HG02852 (cell line): ENCODE measurements at regions not wholly inside any gene's neighbourhood (a gene's known extent, or its start where the extent isn't known, plus 50 kb on each side); places are given as distances from the start of the nearest gene placed in this dataset.

Source experiments
- ATAC-seq: cut with Tn5 transposase; IDR thresholded peaks from one replicate; pipeline ENCODE4 v1.9.1; 2021; ENCODE audit warnings: mild to moderate bottlenecking, moderate library complexity; ENCODE audit not compliant: unreplicated experiment

- no peak for ATAC-seq
Observed at GRCh38 chr19:31594701-31595100, 245.5 kb upstream of the TSHZ3 start.

GRCh38 chr19:31595521-31595920, 246.3 kb upstream of the TSHZ3 start:
- ATAC-seq: no peak

- ATAC-seq: no peak
Observed at GRCh38 chr19:31596751-31597150, 247.5 kb upstream of the TSHZ3 start.

GRCh38 chr19:31597616-31598015, 248.4 kb upstream of the TSHZ3 start:
- no peak for ATAC-seq

- no peak for ATAC-seq
Observed at GRCh38 chr19:31598730-31599238, 249.5 kb upstream of the TSHZ3 start.

GRCh38 chr19:31600731-31601295, 251.6 kb upstream of the TSHZ3 start:
- no peak for ATAC-seq

- ATAC-seq: no peak
Observed at GRCh38 chr19:31601855-31602254, 252.6 kb upstream of the TSHZ3 start.

GRCh38 chr19:31602548-31602947, 253.3 kb upstream of the TSHZ3 start:
- ATAC-seq: no peak

- no peak for ATAC-seq
Observed at GRCh38 chr19:31604493-31605040, 255.3 kb upstream of the TSHZ3 start.

- ATAC-seq: no peak
Observed at GRCh38 chr19:31610018-31610417, 260.8 kb upstream of the TSHZ3 start.

GRCh38 chr19:31611046-31611877, 262.0 kb upstream of the TSHZ3 start:
- no peak for ATAC-seq

GRCh38 chr19:31612873-31613272, 263.6 kb upstream of the TSHZ3 start:
- no peak for ATAC-seq

GRCh38 chr19:31613683-31614219, 264.5 kb upstream of the TSHZ3 start:
- ATAC-seq: no peak

- no peak for ATAC-seq
Observed at GRCh38 chr19:31616031-31616430, 266.8 kb upstream of the TSHZ3 start.

GRCh38 chr19:31617010-31617585, 267.9 kb upstream of the TSHZ3 start:
- no peak for ATAC-seq

GRCh38 chr19:31625056-31625455, 275.8 kb upstream of the TSHZ3 start:
- ATAC-seq: no peak

- ATAC-seq: no peak
Observed at GRCh38 chr19:31625575-31625974, 276.3 kb upstream of the TSHZ3 start.

- no peak for ATAC-seq
Observed at GRCh38 chr19:31626941-31627340, 277.7 kb upstream of the TSHZ3 start.

GRCh38 chr19:31627620-31628365, 278.6 kb upstream of the TSHZ3 start:
- ATAC-seq: no peak

GRCh38 chr19:31629579-31630363, 280.5 kb upstream of the TSHZ3 start:
- ATAC-seq: no peak
